ENCODE measurements at regions not wholly inside any gene's neighbourhood (a gene's known extent, or its start where the extent isn't known, plus 50 kb on each side); places are given as distances from the start of the nearest gene placed in this dataset.

GRCh38 chr6:93727447-93727846 lies 308.1 kb upstream of the EPHA7 start:
- no peaks in the 10 kb centered on the region for H3K36me3 ChIP-seq
- DNase-seq (no peak), ATAC-seq (no peak)
- H3K9me3 ChIP-seq = no peaks in the 10 kb centered on the region
- H3K4me3 ChIP-seq = no peak overlapping the region
- no peaks in the 10 kb centered on the region for H3K27me3 ChIP-seq (ENCODE audit: low read depth)
- TF ChIP-seq CTCF (IDR thresholded peaks at IDR 0.05) = no peak
- intact Hi-C loops (cut with DNase I) = no loop called here
- H3K4me1 ChIP-seq = no peaks in the 10 kb centered on the region
- no peak overlapping the region for H3K27ac ChIP-seq

DNA sequence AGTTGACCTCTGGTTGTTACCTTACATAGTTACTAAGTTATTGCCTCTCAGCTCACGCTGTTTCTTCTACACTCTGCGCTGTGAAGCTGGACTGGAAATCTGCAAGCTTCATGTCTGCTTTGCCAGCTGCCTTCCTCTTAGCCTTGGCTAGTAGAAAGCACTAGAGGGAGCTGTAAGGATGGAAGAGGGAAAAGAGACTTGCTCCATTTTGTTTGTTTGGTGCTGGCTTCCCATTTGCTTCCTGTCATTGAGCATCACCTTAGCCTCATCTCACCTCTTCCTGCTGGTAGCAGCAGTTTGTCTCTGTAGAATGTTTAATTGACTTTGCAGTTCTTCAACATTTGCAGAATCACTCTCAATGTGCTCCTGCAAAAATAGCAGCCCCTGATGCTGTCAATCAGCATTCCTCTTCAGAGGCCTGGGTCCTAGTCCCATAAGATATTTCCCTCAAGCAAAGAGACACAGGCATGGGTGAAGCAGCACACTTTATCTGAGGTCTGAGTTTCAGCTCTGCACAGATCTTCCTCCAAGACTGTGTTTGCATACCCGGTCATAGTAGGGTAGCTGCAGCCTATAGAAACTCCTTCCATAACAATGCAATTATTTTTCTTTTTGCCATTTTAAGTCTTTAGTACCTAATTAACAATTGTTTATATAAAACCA lies 302.2 kb upstream of the EPHA7 start:
- no peak for ATAC-seq
- intact Hi-C loops (cut with DNase I) = no loop called here
- H3K4me3 ChIP-seq = no peak overlapping the region
- no peaks in the 10 kb centered on the region for H3K4me1 ChIP-seq
- H3K27ac ChIP-seq = no peak overlapping the region
- H3K27me3 ChIP-seq (ENCODE audit: low read depth) = no peaks in the 10 kb centered on the region
- H3K9me3 ChIP-seq = no peaks in the 10 kb centered on the region
- no peak for TF ChIP-seq CTCF (IDR thresholded peaks at IDR 0.05)
- no peaks in the 10 kb centered on the region for H3K36me3 ChIP-seq
- DNase-seq = no peak

GRCh38 chr6:93713974-93714373 lies 294.6 kb upstream of the EPHA7 start:
- no peak for TF ChIP-seq CTCF (IDR thresholded peaks at IDR 0.05)
- Histone ChIP-seq H3K27me3 (ENCODE audit: low read depth) (no peaks in the 10 kb centered on the region), H3K9me3 (peaks cover 21% of the 10 kb centered on the region), H3K36me3 (no peaks in the 10 kb centered on the region), H3K4me3 (no peak overlapping the region), H3K27ac (no peak overlapping the region), H3K4me1 (no peaks in the 10 kb centered on the region)
- intact Hi-C loops (cut with DNase I) = no loop called here
- no peak for ATAC-seq
- DNase-seq = no peak

GRCh38 chr6:93703431-93703830 lies 284.1 kb upstream of the EPHA7 start:
- no peak for ATAC-seq
- Histone ChIP-seq H3K27ac (no peak overlapping the region), H3K4me3 (no peak overlapping the region), H3K36me3 (no peaks in the 10 kb centered on the region), H3K9me3 (peaks cover 2% of the 10 kb centered on the region), H3K4me1 (no peaks in the 10 kb centered on the region), H3K27me3 (ENCODE audit: low read depth) (no peaks in the 10 kb centered on the region)
- no peak for TF ChIP-seq CTCF (IDR thresholded peaks at IDR 0.05)
- DNase-seq = no peak
- intact Hi-C loops (cut with DNase I) = no loop called here

- no peak for DNase-seq
Measured at GRCh38 chr6:93701526-93701925, 282.2 kb upstream of the EPHA7 start.

More at GRCh38 chr6:93701526-93701925, 282.2 kb upstream of the EPHA7 start:
- Histone ChIP-seq H3K9me3 (no peaks in the 10 kb centered on the region), H3K27ac (no peak overlapping the region), H3K4me1 (no peaks in the 10 kb centered on the region), H3K4me3 (no peak overlapping the region), H3K27me3 (ENCODE audit: low read depth) (no peaks in the 10 kb centered on the region), H3K36me3 (no peaks in the 10 kb centered on the region)
- ATAC-seq = no peak
- TF ChIP-seq CTCF (IDR thresholded peaks at IDR 0.05) = no peak
- intact Hi-C loops (cut with DNase I) = no loop called here
